GM18511 (cell line): ENCODE measurements at regions not wholly inside any gene's neighbourhood (a gene's known extent, or its start where the extent isn't known, plus 50 kb on each side); places are given as distances from the start of the nearest gene placed in this dataset.

Experiments
- ATAC-seq: cut with Tn5 transposase; IDR thresholded peaks from one replicate; pipeline ENCODE4 v1.9.1; 2021; ENCODE audit warnings: mild to moderate bottlenecking, moderate library complexity; ENCODE audit not compliant: unreplicated experiment

DNA sequence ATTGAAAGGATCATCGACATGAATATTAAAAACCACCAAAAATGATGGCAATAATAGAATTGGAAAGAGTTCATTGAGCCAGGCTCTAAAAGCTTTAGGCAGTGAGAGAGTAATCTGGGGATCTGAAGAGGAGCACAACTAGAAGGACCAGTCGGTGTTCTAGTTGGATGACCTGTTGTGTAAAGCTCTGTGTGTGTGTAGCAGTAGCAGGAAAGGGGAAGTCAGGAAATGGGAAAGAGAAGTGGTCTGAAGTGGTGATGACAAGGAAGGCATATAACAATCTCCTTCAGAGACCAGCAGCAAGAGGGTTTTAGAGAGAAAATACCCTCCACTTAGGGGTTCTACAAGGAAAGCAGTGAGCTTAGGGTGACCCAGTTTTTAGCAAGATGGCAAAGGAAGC lies 539.2 kb downstream of the HTR7 start:
- no peak for ATAC-seq

DNA sequence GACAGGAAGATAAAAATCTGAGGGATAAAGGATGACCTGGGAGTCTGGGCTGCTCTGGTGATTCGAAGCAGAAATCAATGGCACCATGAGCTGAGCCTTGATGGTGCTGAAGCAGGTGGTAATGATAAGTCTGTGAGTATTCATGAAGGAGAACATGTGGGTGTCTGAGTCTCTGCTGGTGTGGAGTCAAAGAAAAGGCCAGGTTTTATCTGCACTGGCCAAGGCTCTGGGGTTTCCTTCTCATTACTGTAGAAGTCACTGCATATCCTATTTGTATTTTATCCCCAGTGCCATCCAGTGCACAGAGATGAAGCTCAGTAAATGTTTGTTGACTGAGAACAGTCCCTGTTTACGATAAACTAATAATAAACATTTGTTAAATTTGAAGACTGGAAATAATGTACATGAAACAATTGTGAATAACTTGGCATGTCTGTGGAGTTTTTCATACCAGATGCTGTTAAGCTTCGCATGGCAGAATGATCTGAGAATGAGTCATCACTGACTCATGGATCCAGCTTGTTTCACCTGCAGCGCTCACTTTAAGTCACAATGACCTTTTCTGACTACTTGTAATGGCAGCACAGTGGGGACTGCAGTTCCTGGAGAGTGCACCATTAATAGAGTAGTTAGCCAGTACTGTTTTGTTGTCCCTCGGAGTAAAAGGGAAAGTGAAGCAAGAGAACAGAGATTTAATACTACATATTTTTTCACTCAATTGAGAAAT lies 538.5 kb downstream of the HTR7 start:
- peak; percentile 97 for ATAC-seq

DNA sequence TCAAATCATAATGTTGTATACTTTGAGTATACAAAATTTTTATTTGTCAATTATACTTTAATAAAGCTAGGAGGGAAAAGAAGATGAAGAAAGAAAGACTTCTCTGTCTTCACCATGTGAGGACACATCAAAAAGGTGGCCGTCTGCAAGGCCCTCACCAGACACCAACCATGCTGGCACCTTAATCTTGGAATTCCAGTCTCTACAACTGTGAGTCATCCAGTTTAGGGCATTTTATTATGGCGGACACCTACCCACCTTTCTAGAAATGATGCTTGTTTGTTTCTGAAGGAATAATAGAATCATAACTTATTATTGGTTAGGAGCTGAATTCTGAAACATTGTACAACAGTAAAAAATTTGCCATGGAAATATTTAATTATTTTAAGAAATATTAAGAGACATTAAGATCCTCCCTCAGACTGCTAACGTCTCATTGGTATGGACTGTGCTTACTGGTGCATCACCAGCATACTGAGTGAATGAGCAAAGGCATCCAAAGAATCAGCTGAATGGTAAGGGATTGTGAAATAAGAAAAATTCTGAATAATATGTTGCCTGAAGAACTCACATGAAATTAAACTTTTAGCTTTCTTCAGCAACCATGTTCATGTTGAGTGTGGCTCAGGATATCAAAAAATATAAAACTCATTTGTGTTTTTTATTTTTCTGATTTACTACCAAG lies 536.6 kb downstream of the HTR7 start:
- ATAC-seq, result no peak

DNA sequence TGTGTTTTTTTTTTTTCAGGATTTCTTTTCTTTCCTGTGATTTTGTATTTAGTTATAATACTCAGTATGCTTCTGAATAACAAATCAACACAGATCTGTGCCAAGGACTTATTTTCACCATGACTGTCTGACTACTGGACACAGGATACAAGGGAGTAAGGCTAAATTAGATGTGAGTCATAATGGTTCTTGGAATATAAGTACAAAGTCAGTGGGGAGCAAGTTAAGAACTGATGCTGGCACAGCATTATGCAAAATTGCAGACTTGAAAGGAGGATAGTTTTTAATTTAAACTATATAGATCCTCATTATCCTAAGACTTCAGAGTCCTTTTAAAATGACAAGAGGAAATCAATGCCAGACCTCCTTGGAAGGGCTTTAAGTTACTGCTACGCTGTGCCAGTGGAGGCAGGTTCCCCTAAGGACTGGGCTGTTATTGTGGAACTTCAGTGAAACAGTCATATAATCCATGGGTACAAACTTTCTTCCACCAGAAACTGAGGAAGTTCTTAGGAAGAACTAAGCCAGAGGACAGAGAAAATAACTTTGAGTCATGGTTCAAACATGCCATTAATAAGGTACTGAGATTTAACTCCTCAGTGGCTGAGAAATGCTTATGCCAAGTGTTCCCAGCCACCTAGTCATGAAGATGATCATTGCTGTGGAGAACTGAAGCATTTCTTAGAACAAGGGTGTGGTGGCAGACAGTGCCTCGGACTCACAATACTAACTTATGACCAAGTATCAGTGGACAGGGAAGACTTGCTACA lies 531.2 kb downstream of the HTR7 start:
- ATAC-seq, result no peak

DNA sequence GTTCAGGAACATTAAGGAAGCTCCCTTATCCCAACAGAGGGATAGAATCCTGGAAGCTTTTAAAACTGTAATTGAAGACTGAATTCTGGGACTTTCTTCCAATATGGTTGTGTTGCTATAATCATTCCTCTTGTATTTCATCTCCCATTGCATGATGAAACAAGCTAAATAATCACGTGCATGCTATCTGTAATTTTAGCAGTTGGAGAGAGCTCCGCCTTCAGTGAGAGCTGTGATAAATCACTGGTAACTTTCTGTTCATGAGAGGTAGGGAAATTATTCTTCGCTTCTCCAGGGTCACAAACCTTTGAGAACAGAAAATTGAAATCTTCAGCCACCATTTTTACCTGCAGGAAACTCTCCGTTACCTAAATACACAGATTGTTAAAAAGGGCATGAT lies 530.2 kb downstream of the HTR7 start:
- no peak for ATAC-seq

DNA sequence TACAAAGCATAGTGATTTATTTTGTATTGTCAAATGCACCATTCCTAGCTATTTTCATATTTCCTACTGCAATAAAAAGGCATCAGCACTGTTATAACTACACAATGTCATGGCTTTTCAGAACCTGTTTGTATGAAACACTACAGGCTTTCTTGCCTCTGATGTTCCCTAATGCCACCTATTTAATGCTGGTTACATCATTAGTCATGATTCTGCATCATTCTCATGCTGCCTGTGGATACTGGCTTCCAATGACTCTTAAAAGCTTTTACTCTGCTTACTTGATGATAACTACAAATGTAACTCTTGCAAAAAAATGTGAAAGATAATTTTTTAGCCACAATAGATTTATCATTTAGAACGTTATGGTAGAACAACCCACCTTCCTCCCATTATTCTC lies 529.4 kb downstream of the HTR7 start:
- ATAC-seq, result no peak

DNA sequence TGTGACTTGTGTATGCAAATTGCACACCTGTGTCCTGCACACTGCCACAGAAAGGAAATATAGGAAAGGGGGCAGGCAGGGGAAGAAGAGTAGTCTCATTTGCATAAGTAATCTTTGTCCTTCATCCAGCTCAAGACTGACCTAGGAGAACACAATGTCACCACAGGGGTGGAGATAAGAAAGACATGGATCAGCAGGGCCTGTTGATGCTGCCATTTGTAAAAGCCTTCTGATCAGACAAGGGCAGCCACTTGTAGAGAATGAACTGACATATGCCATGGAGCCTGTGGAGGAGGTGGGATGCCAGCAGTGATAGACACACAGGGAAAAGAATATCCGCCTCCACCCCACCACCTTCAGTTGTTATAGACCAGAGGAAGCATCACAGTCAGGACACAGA lies 528.9 kb downstream of the HTR7 start:
- ATAC-seq, result no peak

DNA sequence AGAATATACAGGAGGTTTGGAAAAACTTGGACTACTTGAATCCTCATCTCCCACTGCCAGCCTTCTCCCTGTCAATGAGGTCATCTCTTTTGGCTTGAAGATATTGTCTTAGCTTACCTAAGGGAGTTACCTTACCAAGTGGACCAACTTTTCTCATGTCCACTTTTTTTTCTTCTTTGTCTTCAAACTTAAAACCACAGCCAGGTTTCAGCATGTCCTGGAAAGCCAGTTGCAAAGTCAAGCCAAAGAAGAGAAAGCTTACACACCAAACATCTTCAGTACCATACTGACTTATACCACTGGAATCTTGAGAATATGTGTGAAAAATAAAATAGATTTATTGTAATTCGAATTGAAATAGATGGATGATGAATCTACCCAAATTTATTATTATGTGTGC lies 520.5 kb downstream of the HTR7 start:
- ATAC-seq, result no peak

DNA sequence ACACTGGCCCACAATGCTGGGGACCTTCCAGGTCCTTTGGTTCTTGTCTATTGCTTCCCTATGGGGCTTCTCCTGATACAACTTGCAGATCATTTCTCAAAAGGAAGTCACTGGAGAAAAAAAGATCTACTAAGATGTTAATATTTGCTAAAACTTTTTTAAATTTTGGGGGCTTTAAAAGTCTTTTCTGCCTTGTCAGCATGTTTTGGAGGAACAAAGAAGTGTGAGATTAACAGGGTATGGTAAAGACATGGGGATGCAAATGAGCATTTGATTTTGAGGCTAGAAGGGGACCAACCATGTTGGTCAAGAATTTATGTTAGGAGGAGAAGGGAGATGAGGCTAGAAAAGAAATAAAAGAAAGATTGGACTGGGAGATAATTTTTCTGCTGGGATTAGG lies 515.4 kb downstream of the HTR7 start:
- no peak for ATAC-seq

DNA sequence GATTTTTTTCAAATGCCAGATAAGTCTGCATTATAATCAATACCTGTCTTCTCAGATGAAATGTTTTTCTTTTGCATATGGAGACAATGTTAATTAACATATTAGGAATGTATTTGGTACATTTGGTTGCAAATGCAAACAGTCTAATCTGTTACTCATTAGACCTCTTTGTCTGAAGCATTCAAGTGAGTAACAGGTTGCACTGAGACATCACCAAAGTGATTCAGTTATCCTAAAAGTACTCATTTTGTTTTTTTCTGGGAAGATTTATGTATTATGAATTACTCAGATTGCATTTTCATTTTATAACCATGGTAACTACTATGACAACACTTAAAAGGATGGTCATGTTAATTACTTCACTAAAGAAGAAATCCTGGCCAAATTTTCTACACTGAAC lies 513.6 kb downstream of the HTR7 start:
- ATAC-seq, result no peak

DNA sequence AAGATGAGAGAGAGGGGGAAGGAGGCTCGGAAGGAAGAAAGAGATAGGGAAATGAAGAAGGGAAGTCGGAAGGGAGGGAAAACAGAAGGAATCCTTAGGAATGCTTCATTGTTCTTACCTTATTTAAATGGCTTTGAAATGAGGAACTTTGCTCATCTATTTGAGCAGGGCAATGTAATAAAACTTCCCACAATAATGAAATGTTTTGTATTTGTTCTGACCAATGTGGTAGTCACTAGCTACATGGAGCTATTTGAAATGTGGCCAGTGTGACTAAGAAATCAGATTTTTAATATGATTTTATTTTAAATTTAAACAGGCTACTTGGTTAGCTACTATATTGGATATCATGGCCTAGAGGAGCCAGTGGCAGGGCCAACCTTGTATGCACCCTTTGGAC lies 510.6 kb downstream of the HTR7 start:
- ATAC-seq, result no peak

DNA sequence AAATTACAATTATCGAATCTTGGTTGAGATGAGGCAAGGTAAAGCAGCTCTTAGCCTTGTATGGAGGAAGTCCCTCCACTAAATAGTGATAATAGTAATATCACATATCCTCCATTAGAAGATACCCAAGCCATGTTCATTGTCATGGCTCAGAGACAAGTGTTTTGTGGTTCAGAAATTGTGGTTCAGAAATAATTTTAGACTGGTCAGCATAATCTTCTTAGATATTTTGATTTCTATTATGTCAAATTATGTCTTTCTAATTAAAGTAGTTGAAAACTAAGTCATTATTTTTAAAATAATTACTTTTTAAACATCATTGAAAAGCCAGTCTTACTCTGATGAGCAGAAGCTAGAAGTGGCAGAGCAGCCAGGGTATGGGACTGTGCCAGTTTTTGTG lies 507.7 kb downstream of the HTR7 start:
- no peak for ATAC-seq

DNA sequence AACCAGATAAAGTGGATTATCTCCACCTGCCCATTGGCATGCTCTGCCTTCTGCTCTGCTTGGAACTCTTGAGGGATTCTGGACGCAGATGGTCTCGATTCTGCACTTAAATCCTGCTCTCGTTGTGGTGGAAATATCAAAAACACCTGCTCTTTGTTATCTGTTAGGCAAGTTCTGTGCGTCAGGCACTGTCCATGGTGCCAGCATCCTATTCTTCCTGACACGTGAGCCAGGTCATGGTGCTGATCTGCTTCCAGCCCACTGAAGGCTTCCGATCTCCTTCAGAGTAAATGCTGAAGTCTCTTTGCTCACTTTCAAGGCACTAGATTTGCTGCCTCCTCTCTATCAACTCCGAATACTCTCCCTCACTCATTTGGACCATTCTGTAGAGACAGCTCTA lies 505.6 kb downstream of the HTR7 start:
- ATAC-seq, result no peak

DNA sequence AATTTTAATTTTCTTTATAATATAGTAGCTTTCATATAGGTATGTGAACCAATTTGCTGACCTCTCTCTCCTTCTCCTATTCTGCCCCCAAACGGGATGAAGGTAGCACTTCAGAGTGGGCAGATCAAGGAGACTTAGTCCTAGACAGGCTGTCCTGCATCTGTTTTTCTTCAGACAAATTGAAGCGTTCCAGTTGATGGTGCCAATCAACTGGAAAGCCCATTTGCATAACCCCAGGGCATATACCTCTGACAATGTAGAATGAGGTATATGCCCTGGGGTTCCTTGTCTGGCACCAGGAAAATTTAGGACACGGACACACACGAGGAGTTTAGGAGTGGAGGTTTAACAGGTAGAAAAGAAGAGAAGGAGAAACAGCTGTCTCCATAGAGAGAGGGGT lies 502.9 kb downstream of the HTR7 start:
- no peak for ATAC-seq

DNA sequence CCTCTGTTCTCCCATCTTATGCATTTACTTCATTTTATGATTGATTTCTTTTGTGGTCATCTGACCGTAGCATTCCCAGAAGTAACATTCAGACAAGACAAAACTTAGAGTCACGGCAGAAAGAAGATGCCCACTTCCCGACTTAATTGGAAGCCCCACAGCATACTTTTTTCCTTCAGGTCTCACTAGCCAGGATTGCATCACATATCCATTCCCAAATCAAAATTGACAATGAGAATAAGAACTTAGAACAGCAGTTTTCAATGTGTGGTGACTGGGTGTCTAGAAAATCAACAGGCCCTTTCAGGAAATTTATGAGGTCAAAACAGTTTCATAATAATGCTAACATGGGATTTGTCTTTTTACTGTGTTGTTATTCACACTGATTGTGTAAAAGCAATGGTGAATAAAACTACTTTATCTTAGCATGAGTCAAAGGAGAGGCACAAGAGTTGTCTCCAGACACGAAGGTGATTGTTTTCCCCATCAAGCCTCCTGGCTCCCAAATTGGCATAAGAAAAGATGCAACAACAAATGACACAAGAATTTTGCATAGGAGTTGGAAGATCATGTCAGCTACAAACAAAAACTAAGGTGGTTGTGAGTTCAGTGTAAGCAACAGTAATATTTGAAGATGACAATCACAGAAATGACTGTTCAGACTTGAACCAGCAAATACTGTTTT lies 493.9 kb downstream of the HTR7 start:
- ATAC-seq, result no peak

DNA sequence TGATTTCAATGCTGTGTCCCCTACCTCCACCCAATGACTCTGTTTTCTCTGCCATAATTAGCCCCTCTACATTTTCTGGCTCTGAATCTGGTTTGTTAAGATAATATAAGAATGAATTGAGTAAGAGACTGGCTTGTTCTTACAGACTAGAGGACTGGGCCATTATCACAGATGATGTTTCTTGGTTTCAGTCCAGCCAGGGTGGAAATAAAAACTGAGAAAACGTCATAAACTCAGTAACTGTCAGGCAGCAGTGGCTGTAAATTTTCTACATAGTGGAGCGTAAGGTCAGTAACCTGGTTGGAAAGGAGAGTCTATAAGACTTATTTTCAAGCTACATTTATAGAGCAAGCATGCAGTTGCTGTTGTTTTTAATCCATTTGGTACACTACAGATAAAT lies 485.4 kb downstream of the HTR7 start:
- no peak for ATAC-seq

DNA sequence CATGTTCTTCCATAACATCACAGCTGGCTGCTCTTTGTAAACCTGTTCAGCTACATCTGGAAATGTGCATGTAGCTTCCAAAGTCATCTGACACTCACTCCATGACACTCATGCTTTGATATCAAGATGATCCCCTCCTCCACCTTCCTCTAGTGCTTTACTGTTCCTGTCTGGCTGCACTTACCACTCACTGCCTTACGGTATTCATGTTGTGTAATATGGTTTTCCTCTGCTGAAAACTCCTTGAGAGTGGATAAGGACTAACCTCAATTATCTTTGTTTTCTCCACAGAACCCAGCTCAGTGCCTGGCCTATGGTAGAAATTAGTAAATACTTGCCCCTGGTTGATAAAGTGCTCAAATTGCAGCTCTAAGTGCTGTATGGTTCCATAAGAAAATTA lies 483.9 kb downstream of the HTR7 start:
- no peak for ATAC-seq

DNA sequence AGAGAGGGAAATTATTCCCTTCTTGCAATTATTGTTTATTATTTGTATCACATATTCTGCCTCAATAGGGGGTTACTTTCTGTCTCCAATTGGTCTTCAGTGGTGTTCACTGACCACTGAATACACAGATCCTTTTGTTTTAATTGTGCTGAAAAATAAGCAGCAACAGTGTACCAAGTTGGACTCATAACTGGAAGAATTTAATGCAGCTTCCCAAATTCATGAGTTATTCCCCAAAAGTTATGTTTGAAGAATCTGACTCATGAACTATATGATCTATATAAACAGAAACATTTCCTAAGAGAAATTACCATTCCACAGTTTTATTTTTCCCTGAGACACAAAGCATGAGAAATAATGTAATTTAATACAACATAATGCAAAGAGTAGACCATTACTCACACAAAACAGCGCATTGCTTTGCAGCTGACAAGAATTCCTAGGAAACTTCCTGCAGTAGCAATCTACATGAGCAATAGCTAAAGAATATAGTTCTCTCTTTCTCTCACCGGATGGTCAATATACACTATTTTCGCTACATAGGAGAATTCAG lies 479.2 kb downstream of the HTR7 start:
- ATAC-seq, result no peak

DNA sequence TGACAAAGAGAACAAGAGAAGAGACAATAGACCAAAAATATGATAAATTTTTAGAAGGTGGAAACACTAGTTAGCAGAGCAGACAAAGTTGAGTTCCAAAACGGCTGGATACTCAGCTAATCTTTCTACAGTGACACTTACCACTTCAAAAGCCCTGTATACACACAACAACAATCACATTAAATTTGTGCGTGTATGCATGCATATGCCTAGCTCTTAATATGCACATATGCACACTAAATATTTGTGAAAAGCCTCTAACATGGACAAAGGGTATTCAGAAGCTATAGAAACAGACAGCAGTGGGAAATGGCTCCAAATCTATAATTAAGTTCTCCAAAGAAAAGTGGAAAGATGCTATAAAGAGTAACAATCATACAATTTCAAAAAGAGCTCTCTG lies 476.4 kb downstream of the HTR7 start:
- ATAC-seq, result no peak

DNA sequence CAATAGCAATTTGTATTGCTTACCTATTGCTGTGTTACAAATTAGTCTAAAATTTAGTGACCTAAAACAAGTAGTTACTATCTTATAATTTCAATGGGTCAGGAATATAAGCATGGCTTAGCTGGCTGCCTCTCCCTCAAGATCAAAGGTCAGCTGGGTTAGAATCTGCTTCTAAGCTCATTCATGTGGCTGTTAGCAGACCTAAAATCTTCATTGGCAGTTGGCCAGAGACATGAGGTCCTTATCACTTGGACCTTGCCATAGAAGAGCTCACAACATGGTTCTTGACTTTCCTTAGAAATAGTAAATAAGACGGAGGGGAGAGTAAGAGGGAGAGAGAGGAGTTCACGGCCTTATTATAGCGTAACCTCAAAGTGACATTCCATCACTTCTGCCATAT lies 468.0 kb downstream of the HTR7 start:
- no peak for ATAC-seq

DNA sequence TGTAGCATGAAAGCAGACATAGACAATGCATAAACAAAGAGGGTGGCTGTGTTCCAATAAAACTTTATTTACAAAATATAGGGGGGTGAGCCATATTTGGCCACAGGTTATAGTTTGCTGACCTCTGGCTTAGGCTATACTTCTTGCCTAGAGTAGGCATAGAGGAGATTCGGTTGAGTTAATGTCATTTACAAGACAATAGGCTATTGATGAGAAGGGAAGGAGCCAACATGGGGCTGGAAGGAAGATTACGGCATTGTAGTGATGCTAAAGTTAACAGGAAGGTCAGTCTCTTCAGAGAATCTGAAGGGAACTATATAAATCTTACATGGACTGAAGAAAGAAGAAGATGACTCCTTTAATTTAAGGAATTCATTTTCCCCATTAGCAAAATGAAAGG lies 463.5 kb downstream of the HTR7 start:
- ATAC-seq, result no peak
